Right lung (tissue), 2 donors: ENCODE measurements at regions not wholly inside any gene's neighbourhood (a gene's known extent, or its start where the extent isn't known, plus 50 kb on each side); places are given as distances from the start of the nearest gene placed in this dataset.

Source experiments
- DNase-seq, 2 donors: peaks; one replicate each; pipeline ENCODE4 v3.0.0-alpha.2; 2013

DNA sequence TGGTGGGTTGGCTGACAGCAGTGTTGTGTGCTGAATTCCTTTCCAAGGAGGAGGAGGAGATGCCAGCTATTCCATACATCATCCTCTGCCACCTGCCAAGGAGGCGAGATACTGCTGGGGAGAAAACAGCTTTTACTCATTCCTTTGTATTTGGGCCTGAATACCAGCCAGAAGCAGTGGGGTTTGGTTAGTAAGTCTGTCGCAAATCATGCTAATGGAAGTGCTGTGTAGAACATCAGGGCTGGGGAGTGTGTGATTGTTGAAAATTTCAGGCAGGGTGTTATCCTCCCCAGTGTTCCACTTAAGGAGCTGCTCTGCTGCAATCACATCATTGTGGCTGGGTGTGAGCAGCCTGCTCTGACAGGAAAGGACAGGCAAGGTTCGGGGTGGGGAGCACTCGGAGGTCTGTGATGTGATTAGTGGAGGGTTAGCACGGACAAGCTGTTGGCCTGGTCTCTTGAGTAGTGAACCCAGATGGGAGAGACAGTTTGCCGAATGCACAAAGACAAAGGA, 128.2 kb upstream of the DLX2 start:
- no peak for DNase-seq

DNA sequence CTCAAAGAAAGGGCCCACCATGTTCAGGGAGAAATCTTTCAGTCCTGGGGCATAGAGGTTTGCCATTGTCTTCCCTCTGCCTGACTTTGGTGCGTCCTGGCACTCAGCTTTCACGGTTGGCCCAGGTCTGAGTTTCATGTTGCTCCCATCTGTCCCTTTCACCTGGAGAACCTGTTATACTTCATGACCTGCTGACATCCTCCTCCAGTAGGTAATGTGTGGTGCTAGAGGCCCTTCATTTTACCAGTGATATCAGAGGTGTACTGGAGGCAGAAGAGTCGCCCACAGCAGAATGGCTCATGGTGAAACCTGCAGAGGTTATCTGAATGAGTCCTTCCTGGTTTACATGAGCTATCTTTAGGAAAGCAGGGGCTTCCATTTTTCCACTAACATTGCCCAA, 128.8 kb upstream of the DLX2 start:
- DNase-seq = no peak

DNA sequence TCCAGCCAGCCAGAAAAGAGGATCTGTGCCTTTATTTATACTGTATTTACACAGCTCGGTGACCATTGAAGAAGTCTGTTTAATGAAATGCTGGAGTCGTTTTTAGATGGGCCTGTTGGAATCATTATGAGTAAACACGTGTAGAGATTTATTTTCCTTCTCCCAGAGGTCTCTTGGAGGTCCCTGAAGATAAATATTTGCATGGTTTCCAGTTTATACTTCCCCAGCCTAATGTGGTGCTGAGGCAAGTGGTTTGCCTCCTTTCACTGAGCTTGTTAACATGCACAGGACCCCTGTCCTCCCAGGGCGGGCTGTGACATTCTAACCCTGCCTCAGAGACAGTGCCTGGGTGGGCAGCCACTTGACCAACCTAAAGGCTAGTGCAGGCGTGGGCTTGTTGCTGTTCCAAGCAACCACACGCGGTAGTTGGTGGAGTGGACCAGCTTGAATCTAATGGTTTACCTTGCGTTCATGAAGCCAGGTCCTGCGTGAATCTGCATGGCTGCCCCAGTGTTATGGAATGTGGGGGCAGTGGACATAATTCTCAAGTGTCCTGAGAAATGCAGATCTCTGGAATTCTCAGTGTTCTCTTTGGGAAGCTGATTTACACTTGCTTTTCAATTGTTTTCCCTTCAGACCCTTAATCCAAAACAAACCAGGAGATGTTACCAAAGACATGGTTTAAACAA, 130.2 kb upstream of the DLX2 start:
- DNase-seq = no peak

DNA sequence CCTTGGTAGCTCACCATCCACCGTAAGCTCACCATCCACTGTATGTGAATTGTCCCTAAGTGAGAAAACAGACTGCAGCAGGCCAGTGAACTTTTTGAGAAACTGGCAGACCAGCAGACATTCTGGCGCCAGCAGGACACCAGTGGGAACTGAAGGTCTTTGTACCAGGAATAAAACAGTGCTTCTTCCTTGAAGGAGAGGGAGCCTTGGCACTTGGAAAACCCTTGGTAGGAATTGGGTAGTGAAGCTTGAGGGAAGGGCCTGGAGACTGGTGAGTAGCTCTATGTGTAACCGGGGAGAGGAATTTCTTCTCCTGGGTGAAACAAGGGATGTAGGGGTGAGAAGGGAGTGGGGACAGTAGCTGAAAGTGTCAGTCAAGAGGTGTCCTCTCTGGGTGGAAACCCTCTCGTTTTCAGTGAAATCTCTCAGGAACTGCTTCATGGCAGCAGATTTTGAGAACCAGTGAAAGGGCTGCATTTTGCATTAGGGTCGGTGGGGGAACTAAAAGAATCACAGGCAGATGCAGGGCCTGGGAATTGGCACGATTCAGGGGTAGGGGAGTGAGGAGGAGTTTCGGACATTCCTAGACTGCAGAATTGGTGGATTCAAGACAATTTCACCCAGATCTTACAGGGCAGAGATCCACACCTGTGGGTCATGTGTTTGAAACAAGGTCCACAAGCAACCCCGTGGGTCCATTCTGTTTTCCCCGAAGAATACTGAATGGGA, 131.5 kb upstream of the DLX2 start:
- DNase-seq = no peak

DNA sequence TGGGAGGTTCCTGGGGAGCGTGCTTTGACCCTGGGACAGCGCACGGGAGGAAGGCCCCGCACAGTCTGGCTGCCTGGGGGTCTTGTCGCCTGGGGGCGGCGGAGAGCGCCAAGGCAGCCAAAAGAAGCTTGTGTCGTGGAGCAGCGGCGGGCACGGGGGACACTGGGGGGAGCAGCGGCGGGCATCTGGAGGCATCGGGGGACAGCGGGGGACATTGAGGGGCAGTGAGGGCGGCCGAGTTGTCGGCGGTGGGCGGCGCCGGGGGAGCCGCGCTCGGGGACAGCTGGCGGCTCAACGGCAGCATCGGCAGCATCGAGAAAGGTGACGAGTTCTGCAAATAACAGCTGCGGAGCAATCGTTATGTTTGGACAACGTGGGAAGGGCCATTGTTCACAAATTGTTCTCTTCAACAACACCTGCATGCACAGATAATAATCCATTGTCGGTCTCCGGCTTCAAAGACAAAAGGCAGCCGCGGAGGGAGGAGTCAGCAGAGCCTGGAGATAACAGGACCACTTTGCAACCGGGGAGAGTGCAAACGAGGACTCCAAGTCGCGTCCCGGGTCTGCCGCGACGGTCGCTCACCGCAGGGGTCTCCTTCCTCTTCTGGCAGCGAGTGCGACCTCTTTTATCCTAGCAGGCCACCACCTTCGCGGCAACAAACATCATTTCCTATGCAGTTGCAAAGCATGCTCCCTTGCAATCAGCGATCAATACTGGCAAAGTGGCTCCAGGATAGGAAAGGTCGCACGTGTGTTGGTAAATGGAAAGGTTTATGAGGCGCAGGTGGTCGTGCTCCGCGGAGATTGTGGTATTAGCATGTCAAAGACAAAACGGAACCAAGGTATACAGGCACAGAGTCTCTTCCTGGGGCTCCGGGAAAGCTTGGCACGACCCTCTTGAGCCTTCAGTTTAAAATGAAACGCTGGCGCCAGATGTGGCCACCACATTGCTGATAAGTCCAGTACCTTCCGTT, 132.3 kb upstream of the DLX2 start:
- no peak for DNase-seq

DNA sequence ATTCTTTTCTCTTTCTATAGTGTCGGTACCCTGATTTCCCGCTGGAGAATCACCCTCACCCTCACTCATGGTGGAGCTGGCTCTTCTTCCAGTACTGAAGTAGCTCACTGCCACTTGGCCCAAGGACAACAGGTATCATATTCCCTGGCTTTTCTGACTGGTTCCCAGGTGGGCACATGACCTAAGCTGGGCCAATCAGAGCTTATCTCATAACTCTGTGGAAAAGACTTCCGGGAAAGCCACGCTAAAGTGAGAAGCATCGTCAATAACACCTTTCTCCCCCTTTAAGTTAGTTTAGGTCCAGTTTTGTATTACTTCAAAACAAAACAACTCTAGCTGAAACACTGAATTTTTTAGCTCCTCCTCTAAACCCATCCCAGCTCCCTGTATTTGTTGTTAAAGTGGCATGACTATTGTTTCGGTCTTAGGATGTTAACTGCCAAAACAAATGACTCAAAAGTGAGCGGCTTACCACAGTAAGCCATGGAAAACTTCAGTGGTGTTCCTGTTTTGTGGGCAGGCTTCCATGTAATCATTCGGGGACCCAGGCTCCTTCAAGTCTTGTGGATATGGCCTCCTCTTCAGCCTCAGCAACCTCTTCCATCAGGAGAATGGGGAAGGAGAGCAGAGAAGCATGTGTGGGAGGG, 137.4 kb upstream of the DLX2 start:
- DNase-seq = no peak

DNA sequence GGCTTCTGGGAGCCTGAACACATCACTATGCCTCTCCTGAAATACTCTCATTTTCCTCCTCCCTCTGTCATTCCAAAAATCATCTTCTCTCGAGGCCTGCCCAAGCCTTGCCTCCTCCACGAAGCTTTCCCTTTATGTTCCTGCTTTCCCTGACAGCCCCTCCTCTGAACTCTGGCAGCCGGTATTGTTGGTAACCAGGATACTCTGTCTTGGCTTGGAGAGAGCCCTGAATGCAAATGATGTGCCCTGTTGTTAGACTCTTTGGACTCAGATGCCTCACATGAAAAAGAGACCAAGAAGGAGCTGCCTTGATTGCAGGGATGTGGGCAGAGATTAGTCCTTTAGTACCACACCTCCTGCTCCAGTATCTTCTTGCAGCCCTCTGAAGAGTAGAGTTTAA, 138.5 kb upstream of the DLX2 start:
- no peak for DNase-seq

DNA sequence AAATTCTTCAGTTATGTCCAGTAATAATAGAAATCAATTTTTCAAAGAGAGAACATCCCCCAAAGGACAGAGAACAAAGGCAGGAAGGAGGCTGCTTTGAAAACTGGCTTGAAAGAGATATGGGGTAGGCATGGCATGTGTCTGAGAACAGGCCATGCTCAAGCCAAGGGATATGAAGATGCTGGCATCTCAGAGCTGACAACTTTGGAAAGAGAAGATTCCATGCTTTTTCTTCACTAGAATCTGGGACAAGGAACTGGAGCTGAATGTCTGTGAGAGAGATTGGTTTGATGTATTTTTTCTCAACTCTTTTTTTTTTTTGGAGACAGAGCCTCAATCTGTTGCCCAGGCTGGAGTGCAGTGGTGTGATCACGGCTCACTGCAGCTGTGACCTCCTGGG, 139.8 kb upstream of the DLX2 start:
- DNase-seq = no peak

DNA sequence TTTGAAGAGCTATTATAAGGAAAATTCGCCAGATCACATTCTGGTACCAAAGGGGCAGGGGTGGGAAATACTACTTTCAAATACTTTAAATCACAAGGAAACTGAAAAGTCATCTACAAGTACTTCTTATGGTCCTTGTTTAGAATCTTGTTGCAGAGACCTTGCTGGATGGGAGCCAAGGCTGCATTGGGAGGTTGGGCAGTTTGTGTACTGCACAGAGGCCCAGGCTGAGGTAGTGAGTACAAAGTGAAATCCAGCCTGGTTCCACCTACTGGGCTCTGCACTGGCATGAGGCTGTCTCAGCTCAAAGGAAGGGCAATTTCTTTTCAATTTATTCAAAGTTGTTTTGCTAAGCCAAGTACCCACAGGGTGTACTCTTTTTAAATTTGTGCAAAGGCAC, 140.3 kb upstream of the DLX2 start:
- no peak for DNase-seq

DNA sequence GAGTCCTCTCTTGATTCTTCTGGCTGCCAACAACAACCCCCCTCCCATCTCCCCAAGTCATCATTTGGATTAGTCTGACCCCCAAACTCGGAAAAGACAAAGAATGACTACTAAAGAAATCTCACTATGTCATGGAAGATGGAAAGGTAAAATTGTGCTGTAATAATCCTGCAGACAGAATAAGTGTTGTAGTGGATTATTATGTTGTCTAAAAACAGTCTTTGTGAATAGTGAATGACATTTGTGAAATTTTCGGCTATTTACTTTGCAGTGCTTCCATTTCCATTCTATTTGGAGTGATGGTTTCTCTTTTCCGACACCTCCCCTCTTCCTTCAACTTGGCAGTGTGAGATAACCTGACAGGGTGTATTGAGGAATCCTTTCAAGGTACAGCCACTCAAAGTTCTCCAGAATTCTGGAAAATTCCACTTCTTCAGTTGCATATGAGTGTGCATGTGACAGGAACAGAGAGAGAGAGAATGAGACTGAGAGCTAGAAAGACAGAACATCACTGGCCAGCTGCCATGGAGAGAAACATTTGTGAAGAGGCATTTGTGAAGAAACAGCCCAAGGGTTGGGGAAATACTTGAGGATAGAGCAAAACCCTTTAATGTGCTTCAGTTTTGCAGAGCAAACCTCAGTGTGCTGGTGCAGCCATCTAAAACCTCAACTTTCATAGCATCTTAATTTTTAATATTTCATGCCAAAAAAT, 141.9 kb upstream of the DLX2 start:
- no peak for DNase-seq

DNA sequence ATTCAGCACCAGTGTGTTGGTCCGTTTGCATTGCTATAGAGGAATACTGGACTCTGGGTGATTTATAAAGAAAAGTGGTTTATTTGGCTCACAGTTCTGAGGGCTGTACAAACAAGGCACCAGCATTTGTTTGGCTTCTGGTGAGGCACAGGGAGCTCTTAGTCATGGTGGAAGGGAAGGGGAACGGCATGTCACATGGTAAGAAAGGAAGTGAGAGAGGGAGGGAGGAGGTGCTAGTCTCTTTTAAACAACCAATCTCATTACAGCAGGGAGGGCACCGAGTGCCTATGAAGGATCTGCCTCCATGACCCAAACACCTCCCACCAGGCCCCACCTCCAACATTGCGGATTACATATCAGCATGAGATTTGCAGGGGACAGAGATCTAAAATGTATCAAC, 143.9 kb upstream of the DLX2 start:
- DNase-seq = no peak

DNA sequence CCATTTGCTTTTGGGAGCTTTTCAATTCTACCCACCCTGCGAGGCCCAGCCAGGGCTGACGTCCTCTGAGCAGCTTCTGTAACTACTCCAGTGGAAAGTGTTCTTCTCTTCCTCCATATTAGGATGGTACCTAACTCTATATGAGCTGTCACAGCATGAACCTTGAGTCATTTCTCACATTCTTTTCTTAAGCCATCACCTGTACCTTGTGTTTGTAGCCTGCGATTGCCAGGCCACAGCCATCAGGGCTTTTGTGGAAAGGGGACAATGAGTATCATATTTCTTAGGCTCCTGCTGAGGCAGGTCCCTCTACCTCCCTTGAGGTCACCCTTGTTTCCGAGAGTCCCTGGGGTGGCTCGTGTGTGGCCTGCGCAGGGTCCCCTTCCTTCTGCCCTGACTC, 144.5 kb upstream of the DLX2 start:
- no peak for DNase-seq

DNA sequence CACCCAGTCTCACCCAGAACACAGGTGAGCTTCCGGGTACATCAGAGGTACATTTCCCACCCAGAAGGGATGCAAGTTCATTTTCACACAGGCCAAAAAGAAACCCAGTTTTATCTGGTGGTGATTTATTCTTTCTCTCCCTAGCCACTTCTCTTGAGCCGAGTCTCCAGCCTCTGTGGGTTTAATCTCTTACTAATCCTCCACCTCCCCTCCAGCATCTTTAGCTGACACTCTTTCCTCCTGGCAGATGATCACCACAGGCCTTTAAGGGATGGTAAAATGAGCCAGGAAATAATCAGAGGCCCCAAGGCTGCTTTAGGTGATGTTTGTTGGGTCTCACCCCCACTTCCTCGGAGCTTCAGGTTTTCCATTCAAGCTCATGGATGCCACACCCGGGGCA, 145.7 kb upstream of the DLX2 start:
- DNase-seq = no peak

DNA sequence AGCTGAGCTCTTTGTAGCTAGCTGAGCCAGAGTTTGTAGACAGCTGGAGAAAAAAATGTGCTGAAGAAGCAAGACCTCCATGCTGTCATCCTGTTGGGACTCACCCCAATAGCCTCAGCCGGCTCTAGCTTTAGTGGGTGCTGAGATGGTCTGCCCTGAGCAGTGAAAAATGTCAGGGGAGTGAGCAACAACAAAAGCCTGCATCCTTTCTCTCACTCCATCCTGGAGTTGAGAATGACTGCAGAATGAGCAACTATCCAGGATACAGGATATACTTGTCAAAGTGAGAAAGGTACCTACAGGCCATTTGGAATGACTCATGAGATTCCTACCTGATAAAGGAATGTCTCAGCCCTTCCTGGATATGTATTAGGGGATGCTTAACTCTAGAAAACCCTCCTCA, 146.1 kb upstream of the DLX2 start:
- no peak for DNase-seq

DNA sequence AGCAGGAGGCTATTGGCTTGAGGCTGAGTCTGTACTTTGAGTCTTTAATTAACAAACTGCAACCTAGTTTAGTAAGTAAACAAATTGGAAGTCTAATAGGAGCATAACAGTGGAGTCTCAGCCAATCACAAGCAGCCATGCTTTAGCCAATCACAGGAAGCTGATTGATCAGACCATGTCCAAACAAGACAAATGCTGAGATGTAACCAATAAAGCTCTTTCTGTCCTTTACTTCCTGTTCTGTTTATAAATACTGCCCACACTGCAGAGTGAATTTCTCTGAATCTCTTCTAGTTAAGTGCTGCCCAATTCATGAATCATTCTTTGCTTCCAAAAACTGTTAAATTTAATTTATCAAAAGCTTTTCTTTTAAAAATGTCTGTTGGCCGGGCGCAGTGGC, 146.6 kb upstream of the DLX2 start:
- DNase-seq = no peak

DNA sequence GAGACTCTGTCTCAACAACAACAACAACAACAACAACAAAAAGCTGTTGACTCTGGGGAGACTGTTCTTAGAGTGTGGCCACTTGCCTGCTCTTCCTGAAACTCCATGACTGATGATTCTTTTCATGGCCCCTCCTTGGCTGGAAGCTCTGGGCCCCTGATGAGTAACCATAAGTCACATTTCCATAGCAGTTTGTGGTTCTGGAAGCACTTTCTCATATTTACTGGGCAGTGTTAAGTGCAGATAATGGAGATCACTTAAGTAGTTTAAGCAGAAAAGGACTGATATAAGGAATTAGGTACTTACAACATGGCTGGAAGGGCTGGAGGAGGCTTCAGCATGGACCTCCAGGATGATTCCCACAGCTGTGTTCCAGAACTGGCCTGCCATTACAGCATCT, 147.3 kb upstream of the DLX2 start:
- DNase-seq = no peak

DNA sequence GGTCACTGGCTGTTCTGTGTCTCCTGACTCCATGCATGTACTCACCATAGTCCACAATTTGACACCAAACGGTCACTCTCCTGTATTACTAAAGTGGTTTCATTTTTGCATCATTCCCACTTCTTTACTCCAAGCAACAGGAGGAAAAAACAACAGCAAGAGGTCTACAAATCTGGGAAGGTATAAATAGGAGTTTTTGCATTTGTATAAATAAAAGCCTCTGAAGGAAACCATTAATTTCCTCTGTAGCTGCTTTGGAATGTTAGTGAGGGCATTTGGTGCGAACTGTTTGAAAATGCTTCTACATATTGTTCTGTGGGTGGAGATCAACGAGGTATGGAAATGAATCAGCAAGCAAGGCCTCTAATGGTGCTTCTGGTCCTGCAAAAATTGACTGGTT, 148.5 kb upstream of the DLX2 start:
- no peak for DNase-seq

DNA sequence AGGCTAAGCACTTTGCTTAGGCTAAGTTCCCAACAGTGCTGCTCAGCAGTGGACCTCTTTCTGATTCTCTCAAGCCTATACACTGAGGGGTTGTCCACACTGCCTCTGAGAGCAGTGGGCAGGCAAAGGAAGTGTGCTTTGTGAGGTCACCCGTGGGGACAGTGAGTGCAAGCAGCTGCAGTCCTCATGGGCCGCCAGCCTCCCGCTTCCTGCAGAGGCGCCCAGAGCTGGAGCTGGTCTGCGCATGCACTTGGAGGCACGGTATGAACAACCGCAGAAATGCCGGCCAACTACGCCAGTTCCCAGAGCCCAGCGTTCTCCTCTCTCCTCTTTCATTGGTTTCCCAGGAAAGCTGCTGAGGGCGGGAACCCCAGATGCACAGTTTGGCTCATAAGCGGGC, 149.5 kb upstream of the DLX2 start:
- no peak for DNase-seq

DNA sequence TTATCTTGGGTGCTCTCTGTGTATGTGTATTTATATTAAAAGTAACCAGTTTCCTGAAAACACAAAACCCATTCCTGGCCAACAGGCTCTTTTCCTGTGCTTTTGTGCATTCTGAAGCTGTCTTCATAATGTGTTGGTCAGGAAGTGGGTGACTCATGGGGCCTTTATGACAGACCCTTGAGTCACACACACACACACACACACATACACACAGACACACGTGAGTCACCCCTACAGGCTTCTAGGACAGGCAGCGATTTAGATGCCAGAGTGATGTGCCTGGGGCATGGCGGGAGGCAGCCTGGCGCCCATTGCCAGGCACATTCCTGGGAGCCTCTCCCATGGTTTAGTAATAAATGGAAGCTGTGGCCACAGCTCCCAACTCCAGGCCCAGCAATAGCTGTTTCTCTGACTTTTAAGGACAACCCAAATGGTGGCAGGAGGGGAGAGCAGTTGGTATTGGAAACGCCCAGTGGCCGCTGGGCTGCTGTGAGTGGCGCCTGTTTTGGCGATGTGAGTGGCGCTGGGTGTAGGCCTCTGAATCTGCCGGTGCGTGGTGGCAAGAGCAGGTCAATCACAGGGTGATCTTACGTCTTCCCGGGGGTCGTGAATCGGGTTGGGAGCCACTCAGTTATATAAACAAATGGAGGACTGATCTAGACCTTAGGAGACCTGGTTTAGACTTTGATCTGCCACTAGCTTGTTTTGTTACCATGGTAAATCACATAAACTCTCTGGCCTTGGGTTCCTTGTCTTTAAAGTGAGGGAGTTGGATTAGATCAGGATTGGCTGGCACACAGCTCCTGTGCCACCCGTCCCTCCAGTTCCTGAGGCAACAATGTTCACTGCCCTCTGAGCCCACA, 150.7 kb upstream of the DLX2 start:
- DNase-seq = no peak

DNA sequence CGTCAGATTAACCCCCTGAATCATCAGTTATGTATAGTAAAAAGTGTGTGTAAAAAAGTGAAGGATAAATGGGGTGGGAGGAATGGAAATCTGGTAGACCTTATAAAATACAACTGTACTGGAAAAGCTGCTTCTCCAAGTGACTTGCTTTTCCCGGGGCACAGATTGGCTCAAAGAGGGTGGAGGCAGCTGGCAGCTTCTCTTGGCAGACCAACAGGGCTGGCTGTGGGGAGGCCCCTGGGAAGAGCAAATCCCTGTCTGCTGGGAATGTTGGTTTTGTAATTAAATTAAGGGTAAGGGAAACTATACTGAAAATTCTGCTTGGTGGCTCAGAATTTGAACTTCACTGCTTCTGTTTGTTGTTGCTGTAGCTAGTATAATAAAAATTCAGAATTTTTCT, 154.2 kb upstream of the DLX2 start:
- DNase-seq = no peak
